NB4 (cell line): ENCODE measurements at regions not wholly inside any gene's neighbourhood (a gene's known extent, or its start where the extent isn't known, plus 50 kb on each side); places are given as distances from the start of the nearest gene placed in this dataset.

ENCODE experiments used
- DNase-seq: peaks from one replicate; pipeline ENCODE4 v3.0.0; 2010; ENCODE audit warnings: low read depth
- H3K4me3 ChIP-seq: one replicate; pipeline ENCODE4 v1.5.1; 2011; ENCODE audit warnings: mild to moderate bottlenecking, low read depth, low read length, moderate library complexity
- MYC ChIP-seq: IDR thresholded peaks from 2 replicates; pipeline ENCODE4 v1.6.1; 2011; ENCODE audit warnings: low read depth, low read length
- POLR2A ChIP-seq: IDR thresholded peaks from 2 replicates; pipeline ENCODE4 v1.6.1; 2011; ENCODE audit warnings: mild to moderate bottlenecking; ENCODE audit not compliant: insufficient read length; ENCODE audit errors: extremely low read depth
- TF ChIP-seq, protein P1 (sequence below): IDR thresholded peaks from 2 replicates; pipeline ENCODE4 v1.6.1; 2011; ENCODE audit warnings: low read depth, low read length
- TF ChIP-seq, protein P2 (sequence below): IDR thresholded peaks from one replicate; pipeline ENCODE4 v1.5.1; 2012; ENCODE audit warnings: low read depth, low read length

DNA sequence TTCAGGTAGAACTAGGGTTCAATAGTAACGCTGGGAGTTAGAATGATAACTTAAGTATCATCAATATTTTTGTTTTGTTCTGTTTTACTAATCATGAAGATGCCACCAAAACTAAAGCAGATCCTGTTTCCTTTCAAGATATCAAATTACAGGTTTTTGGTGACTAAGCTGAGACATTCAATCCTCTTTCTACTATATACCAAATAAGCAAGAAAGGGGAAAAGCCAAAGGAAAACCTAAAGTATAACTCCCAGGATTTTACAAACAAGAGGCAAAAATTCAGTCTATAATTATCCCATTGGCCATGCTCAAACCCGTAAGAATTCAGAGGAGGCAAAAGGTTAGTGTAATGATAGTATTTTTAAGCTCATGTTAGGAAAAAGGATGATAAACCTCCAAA, 175.2 kb upstream of the CCDC150 start:
- H3K4me3 ChIP-seq = no peak overlapping the region
- no peak for DNase-seq
- TF ChIP-seq, protein P1, sequence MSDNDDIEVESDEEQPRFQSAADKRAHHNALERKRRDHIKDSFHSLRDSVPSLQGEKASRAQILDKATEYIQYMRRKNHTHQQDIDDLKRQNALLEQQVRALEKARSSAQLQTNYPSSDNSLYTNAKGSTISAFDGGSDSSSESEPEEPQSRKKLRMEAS = no peak
- no peak for TF ChIP-seq MYC
- TF ChIP-seq, protein P2, sequence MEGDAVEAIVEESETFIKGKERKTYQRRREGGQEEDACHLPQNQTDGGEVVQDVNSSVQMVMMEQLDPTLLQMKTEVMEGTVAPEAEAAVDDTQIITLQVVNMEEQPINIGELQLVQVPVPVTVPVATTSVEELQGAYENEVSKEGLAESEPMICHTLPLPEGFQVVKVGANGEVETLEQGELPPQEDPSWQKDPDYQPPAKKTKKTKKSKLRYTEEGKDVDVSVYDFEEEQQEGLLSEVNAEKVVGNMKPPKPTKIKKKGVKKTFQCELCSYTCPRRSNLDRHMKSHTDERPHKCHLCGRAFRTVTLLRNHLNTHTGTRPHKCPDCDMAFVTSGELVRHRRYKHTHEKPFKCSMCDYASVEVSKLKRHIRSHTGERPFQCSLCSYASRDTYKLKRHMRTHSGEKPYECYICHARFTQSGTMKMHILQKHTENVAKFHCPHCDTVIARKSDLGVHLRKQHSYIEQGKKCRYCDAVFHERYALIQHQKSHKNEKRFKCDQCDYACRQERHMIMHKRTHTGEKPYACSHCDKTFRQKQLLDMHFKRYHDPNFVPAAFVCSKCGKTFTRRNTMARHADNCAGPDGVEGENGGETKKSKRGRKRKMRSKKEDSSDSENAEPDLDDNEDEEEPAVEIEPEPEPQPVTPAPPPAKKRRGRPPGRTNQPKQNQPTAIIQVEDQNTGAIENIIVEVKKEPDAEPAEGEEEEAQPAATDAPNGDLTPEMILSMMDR = no peak
- TF ChIP-seq POLR2A = no peak

DNA sequence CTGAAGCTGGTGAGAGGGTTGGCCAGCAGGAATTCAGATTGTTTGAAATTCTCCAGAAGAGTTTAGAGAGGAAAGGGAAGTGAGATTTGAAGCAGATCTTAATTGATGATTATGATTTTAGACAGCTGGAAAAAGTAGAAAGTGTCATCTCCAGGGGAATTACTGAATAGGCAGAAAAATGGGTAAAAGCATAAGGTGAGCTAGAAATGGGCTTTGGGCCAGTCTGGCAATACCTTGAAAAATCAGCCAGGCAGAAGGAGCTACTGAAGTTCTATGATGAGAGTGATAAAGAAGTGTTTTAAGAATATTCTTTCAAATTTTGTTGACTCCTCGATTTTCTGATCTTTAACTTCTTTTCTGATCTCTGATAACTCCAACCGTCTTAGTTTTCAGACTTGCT, 172.9 kb upstream of the CCDC150 start:
- TF ChIP-seq, protein P1 = no peak
- TF ChIP-seq MYC (no peak), POLR2A (no peak)
- TF ChIP-seq, protein P2 = no peak
- no peak for DNase-seq
- no peak overlapping the region for H3K4me3 ChIP-seq

DNA sequence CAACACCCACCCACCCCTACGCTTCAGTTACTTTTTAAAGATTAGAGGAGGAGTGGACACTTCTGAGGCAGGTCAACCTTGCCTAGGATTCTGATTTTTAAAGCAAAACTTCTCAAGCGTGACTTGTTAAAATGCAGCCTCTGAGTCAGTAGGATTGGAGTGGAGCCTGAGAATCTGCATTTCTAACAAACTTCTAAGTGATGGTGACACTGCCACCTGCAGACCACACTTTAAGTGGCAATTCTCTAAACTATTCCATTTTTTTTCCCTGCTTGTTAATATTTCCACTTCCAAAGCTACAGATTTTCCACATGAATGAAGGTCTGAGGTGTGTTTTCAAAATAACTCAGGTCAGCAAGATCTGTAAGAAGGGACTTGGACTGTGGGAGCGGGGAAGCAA, 171.1 kb upstream of the CCDC150 start:
- no peak overlapping the region for H3K4me3 ChIP-seq
- TF ChIP-seq, protein P2 = peak; percentile 13
- TF ChIP-seq POLR2A = no peak
- DNase-seq = peak; percentile 12

DNA sequence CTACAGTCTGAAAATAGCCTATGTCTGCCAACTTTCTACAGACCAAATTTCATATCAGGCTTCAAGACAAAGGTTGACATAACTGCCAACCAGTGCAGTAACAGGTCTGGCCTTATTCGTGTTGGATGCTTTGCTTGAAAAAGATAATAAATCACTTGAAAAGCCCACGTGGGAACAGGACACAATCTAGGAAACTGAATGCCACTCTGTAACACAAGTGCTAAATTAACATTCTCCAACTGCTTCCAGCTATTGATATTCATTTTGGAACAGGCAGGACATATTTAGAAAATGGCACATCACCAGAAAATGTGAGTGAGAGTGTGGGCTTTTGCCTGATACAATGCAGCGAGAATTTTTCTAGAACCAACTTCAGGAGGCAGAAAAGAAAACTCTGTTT, 165.9 kb upstream of the CCDC150 start:
- H3K4me3 ChIP-seq = no peak overlapping the region
- DNase-seq = no peak
- TF ChIP-seq POLR2A (no peak), MYC (no peak)
- TF ChIP-seq, protein P2 = no peak
- TF ChIP-seq, protein P1 = no peak

DNA sequence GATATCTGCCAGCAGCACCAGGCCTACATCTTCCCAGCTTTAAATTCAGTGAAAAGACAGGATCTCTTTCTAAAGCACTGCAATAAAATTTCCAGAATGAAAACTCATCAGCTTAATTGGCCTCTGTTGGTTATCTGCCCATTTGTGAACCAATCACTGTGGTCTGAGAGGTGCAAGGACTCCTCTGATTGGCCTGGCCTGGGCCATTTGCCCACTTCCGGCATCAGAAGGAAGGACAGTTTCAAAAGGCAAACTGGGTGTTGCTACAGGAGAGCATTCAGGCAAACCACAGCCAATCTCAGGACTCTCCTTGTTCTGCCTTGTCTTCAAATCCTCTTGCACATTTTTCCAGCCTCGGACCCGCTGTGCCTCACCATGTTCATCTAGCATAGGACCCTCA, 163.9 kb upstream of the CCDC150 start:
- DNase-seq = no peak
- TF ChIP-seq POLR2A = no peak
- TF ChIP-seq, protein P1 = no peak
- TF ChIP-seq, protein P2 = no peak
- no peak for TF ChIP-seq MYC
- no peak overlapping the region for H3K4me3 ChIP-seq

DNA sequence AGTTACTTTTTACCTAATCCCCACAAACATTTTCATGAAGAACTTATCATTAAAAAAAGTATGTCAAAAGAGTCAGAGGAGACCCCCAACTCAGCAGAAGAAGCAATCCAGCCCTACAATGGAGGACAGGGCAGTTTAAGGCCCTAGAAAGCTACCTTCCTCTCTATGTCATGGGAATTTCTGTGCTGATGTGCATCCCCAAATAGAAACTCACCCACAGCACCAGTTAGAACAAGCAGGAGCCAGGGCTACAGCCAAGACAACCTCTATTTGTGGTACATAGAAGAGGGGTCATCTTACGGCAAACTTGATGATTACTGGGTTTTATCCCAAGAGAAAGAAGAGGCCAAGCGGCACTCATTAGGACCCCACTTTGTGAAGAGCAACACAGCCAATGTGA, 160.9 kb upstream of the CCDC150 start:
- H3K4me3 ChIP-seq = no peak overlapping the region
- TF ChIP-seq POLR2A (no peak), MYC (no peak)
- TF ChIP-seq, protein P1 = no peak
- TF ChIP-seq, protein P2 = no peak

More for the DNA sequence above, 160.9 kb upstream of the CCDC150 start:
- DNase-seq = no peak
